Transverse colon (tissue), 4 donors: ENCODE measurements at regions not wholly inside any gene's neighbourhood (a gene's known extent, or its start where the extent isn't known, plus 50 kb on each side); places are given as distances from the start of the nearest gene placed in this dataset.

Experiments
- DNase-seq: peaks from one replicate; pipeline ENCODE4 v3.0.0-alpha.2; 2019
- H3K27ac ChIP-seq, 4 donors: fragments of 200-600 bp; sonication (generic); 2 replicates each; pipeline ENCODE4 v1.5.1; 2016 to 2018; ENCODE audit warnings: inconsistent platforms in 4 of 4
- H3K27me3 ChIP-seq: fragments of 200-600 bp; sonication (generic); 2 replicates; pipeline ENCODE4 v1.5.1; 2017; ENCODE audit warnings: inconsistent platforms
- H3K36me3 ChIP-seq, 4 donors: fragments of 200-600 bp; sonication (generic); 2 replicates each; pipeline ENCODE4 v1.5.1; 2017 to 2019; ENCODE audit warnings: inconsistent platforms in 4 of 4
- H3K4me1 ChIP-seq, 4 donors: fragments of 200-600 bp; sonication (generic); 2 replicates each; pipeline ENCODE4 v1.5.1; 2017 to 2020; ENCODE audit warnings: inconsistent platforms in 4 of 4
- H3K4me3 ChIP-seq, 4 donors: fragments of 200-600 bp; sonication (generic); 1 replicate in 1 of 4; 2 replicates in 3 of 4; pipeline versions ENCODE4 v1.5.1 to v1.6.1; 2017 to 2019; ENCODE audit warnings: inconsistent platforms in 4 of 4
- H3K9me3 ChIP-seq, 2 donors: fragments of 200-600 bp; sonication (generic); 2 replicates each; pipeline ENCODE4 v1.5.1; 2017 to 2019; ENCODE audit warnings: inconsistent platforms in 2 of 2
- CTCF ChIP-seq, 5 experiments: fragments of 200-600 bp in 3 of 5; fragments of 450-650 bp in 2 of 5; sonication (generic) in 3 of 5; IDR thresholded peaks; 1 replicate in 2 of 5; 2 replicates in 3 of 5; pipeline ENCODE4 v1.5.1; 2016 to 2017; ENCODE audit warnings: antibody characterized with exemption in 5 of 5, inconsistent platforms in 3 of 5, mild to moderate bottlenecking in 2 of 5, moderate library complexity in 1 of 5
- EP300 ChIP-seq: sonication (generic); formaldehyde crosslinking; IDR thresholded peaks from one replicate; pipeline ENCODE4 v1.6.1; 2017; ENCODE audit warnings: antibody characterized with exemption, low read depth
- POLR2A ChIP-seq: fragments of 450-650 bp; IDR thresholded peaks from one replicate; pipeline ENCODE4 v1.6.1; 2016; ENCODE audit warnings: antibody characterized with exemption, mild to moderate bottlenecking, moderate library complexity
- POLR2AphosphoS5 ChIP-seq, 3 donors: sonication (generic); formaldehyde crosslinking; IDR thresholded peaks; one replicate each; pipeline ENCODE4 v1.6.1; 2016; ENCODE audit warnings: antibody characterized with exemption in 3 of 3
- WGBS, 2 donors: methylation state at CpG; one replicate each; pipeline ENCODE4 v1.1.5; 2018; ENCODE audit warnings: low coverage in 1 of 2; 5-methylcytosine and 5-hydroxymethylcytosine counted together
- in situ Hi-C, 4 donors: fragments of 200-750 bp; cut with MboI; loops; one replicate each; pipeline versions ENCODE4 v1.15.0 to v1.15.1; 2017; ENCODE audit warnings: low sequenced_read_pairs in 3 of 4, low pct_ligation_motif_present in 1 of 4, low pct_unique_long_range_greater_than_20kb in 1 of 4
- intact Hi-C: fragments of 100-400 bp; cut with DNase I; formaldehyde crosslinking; loops from one replicate; pipeline ENCODE4 v1.15.1; 2023; ENCODE audit warnings: low total_unique reads

- DNase-seq = no peak
- in situ Hi-C loops = no loop called here
- Histone ChIP-seq H3K4me1 (no peaks in the 10 kb centered on the region), H3K4me3 (no peak overlapping the region), H3K27ac (no peak overlapping the region), H3K36me3 (no peaks in the 10 kb centered on the region), H3K27me3 (no peaks in the 10 kb centered on the region), H3K9me3 (no peaks in the 10 kb centered on the region)
- TF ChIP-seq POLR2AphosphoS5 (IDR thresholded peaks at IDR 0.05) (no peak), EP300 (no peak), POLR2A (no peak), CTCF (IDR thresholded peaks at IDR 0.05) (no peak)
- WGBS, 2 donors = 76 to 79% methylated on average over 4 of the region's 4 CpGs
- intact Hi-C loops = no loop called here
Measured at GRCh38 chr1:73034271-73034670, 751.9 kb upstream of the NEGR1 start.

GRCh38 chr1:73033640-73034039 lies 751.3 kb upstream of the NEGR1 start:
- H3K27me3 ChIP-seq = no peaks in the 10 kb centered on the region
- H3K27ac ChIP-seq = no peak overlapping the region
- H3K36me3 ChIP-seq = no peaks in the 10 kb centered on the region
- intact Hi-C loops (no loop called here), in situ Hi-C loops (no loop called here)
- H3K9me3 ChIP-seq = no peaks in the 10 kb centered on the region
- no peaks in the 10 kb centered on the region for H3K4me1 ChIP-seq
- no peak for TF ChIP-seq CTCF (IDR thresholded peaks at IDR 0.05)
- TF ChIP-seq POLR2A = no peak
- no peak for TF ChIP-seq POLR2AphosphoS5 (IDR thresholded peaks at IDR 0.05)
- TF ChIP-seq EP300 = no peak
- 46 to 47% methylated on average over 3 of the region's 3 CpGs for WGBS, 2 donors
- no peak overlapping the region for H3K4me3 ChIP-seq
- no peak for DNase-seq

- intact Hi-C loops = no loop called here
- no peak overlapping the region for H3K4me3 ChIP-seq
- no peak for TF ChIP-seq CTCF (IDR thresholded peaks at IDR 0.05)
- no peak for TF ChIP-seq POLR2AphosphoS5 (IDR thresholded peaks at IDR 0.05)
- TF ChIP-seq POLR2A = no peak
- no peak for TF ChIP-seq EP300
- H3K27me3 ChIP-seq = no peaks in the 10 kb centered on the region
- DNase-seq = no peak
- no peaks in the 10 kb centered on the region for H3K4me1 ChIP-seq
- 62 to 64% methylated on average over 2 of the region's 2 CpGs for WGBS, 2 donors
- no peaks in the 10 kb centered on the region for H3K36me3 ChIP-seq
- in situ Hi-C loops = no loop called here
- no peak overlapping the region for H3K27ac ChIP-seq
- no peaks in the 10 kb centered on the region for H3K9me3 ChIP-seq
Measured at GRCh38 chr1:73029571-73029970, 747.2 kb upstream of the NEGR1 start.

- TF ChIP-seq POLR2A = no peak
- no peak for TF ChIP-seq POLR2AphosphoS5 (IDR thresholded peaks at IDR 0.05)
- TF ChIP-seq EP300 = no peak
- TF ChIP-seq CTCF (IDR thresholded peaks at IDR 0.05) = no peak
- 65 to 67% methylated on average over 3 to 4 of the region's 4 CpGs for WGBS, 2 donors
- DNase-seq = no peak
- Histone ChIP-seq H3K36me3 (no peaks in the 10 kb centered on the region), H3K27ac (no peak overlapping the region), H3K9me3 (no peaks in the 10 kb centered on the region), H3K4me3 (no peak overlapping the region), H3K4me1 (no peaks in the 10 kb centered on the region), H3K27me3 (no peaks in the 10 kb centered on the region)
- intact Hi-C loops = no loop called here
- in situ Hi-C loops = no loop called here
Measured at GRCh38 chr1:73026114-73026513, 743.8 kb upstream of the NEGR1 start.
